GM18858 (cell line): ENCODE measurements at regions not wholly inside any gene's neighbourhood (a gene's known extent, or its start where the extent isn't known, plus 50 kb on each side); places are given as distances from the start of the nearest gene placed in this dataset.

Experiments used
- ATAC-seq: cut with Tn5 transposase; IDR thresholded peaks from one replicate; pipeline ENCODE4 v1.9.1; 2021; ENCODE audit not compliant: unreplicated experiment

DNA sequence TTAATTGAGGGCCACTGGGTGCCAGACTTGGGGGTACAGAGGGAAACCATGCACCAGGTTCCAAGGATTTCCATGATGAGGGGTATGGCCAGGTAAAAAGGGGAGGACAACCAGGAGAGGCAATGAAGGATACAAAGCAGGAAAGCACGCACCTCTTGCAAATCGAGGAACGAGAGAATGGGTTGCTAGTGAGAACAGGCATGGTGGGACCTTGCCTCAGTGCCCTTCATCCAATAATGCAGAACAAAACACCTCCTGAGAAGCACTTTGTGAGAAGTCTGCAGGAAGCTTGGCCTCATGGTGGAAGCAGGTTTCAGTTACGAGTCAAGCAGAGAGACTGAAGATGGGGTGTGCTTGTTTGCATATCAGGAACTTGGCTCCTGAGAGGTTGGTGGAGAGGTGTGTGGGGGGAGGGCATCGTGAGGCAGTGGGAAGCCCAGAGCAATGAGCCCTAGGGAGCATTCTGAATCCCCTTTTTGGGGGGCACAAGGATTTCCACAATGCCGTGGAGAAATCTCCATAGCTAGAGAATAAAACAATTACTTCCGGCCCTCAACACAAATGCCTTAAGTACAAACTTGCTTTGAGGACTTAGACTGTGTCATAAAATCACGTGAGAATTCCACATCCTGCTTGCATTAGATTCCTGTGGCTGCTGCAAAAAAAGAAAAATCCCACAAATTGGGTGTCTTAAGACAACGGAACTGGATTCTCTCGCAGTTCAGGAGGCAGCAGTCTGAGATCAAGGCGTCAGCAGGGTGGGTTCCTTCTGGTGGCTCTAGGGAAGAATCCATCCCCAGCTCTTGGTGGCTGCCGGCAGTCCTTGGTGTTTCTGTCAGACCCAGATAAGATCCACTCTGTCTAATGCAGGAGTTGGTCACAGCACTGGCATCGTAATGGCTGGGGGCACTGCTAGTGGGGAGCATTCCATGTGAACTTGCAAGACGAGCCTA lies 54.9 kb upstream of the BACE2 start:
- no peak for ATAC-seq

- no peak for ATAC-seq
Observed at GRCh38 chr21:41115851-41116250, 52.1 kb upstream of the BACE2 start.
